Left ventricle myocardium superior (tissue), 1 donor: ENCODE measurements at regions not wholly inside any gene's neighbourhood (a gene's known extent, or its start where the extent isn't known, plus 50 kb on each side); places are given as distances from the start of the nearest gene placed in this dataset.

Experiments
- ATAC-seq: fragments of 200-7000 bp; cut with Tn5 transposase; one replicate; pipeline ENCODE4 v1.9.1; 2020; ENCODE audit warnings: mild to moderate bottlenecking, moderate library complexity
- DNase-seq: peaks from one replicate; pipeline ENCODE4 v3.0.0-alpha.2; 2020
- intact Hi-C: fragments of 100-400 bp; cut with micrococcal nuclease; formaldehyde crosslinking; loops from one replicate; pipeline ENCODE4 v1.11.0; 2022
- donor health status: DM: no; HTN: yes; CAD: no; lungs with severe emphysema.

DNA sequence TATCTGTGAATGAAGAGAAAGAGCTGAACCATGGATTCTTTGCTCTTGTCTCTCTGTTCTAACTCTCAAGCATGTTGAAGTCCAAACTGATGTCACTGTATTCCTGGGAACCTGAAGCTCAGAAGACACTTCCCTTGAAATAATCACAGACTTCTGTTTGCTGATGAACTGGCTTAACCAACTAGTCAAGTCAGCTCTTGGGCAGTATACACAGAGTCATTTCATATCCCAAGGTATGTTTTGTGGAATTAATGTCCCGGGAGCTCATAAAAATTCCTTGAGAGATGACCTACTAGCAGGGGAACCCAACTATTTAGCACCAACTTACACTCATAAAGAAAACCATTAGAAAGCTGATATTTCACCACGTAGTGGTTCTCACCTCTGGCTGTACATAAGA, 156.6 kb downstream of the NR4A2 start:
- no peak for DNase-seq
- no peak for ATAC-seq
- intact Hi-C loops = no loop called here

DNA sequence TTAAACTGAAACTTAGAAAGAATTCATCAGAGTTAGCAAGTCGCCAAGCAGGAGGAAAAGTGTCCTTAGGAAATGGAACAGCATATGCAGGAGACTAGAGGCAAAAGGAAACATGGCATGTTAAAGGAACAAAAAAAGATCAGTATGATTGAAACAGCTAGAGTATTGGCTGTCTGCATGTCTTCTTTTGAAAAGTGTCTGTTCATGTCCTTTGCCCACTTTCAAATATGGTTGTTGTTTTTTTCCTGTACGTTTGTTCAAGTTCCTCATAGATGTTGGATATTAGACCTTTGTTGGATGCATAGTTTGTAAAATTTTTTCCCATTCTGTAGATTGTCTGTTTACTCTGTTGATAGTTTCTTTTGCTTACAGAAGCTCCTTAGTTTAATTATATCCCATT, 161.6 kb downstream of the NR4A2 start:
- DNase-seq (no peak), ATAC-seq (no peak)
- intact Hi-C loops = no loop called here

- ATAC-seq = no peak
- no peak for DNase-seq
- intact Hi-C loops = no loop called here
Measured at GRCh38 chr2:156165742-156166141, 166.8 kb downstream of the NR4A2 start.

DNA sequence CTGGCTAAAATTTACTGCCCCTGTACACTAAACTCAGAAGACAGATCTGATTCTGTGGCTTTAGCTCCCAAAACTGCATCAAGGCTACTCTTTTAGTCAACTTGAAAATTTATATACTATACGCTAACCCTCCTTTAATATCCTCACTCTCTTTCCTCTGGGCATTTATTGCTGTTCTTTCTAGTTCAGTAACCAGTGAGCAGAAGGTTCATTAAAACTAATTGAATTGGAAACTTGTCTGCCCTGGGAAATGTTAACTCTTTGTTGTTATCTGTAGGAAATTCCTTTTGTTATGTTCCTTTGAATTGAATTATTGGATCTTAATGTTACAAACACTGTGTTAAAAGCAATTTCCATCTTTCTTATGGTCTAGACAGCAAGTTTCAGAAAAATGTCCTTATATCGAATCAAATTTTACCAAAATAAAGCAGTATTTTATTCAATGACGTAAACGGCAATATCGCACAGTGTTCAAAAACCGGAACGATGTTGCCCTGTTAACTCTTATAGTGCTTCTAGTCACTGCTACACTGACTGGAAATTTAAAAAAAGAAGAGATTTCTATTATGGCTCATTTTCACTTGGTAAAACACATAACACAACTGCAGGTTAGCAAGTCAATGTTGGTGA, 168.3 kb downstream of the NR4A2 start:
- intact Hi-C loops = no loop called here
- no peak for DNase-seq
- no peak for ATAC-seq

DNA sequence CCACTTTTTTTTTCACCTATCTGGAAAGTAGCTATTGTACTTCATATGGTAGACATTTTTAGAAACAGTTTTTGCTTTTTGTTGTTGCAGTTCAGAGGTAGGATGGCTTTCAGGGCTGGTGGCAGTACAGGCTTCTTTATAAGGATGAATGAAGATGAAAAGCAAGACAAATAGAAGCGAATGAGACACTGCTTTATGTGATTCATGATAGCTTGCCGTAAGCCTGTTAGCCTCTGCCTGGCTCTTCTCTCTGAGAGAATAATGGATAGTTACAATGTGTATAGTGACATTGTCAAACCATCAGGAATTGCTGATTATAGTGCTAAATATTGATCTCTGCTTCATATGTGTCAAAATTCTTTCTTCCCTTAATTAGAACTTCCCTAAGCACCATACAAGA, 173.7 kb downstream of the NR4A2 start:
- intact Hi-C loops = no loop called here
- DNase-seq (no peak), ATAC-seq (no peak)

- intact Hi-C loops = no loop called here
- ATAC-seq = no peak
- no peak for DNase-seq
Measured at GRCh38 chr2:156157670-156158069, 174.9 kb downstream of the NR4A2 start.

DNA sequence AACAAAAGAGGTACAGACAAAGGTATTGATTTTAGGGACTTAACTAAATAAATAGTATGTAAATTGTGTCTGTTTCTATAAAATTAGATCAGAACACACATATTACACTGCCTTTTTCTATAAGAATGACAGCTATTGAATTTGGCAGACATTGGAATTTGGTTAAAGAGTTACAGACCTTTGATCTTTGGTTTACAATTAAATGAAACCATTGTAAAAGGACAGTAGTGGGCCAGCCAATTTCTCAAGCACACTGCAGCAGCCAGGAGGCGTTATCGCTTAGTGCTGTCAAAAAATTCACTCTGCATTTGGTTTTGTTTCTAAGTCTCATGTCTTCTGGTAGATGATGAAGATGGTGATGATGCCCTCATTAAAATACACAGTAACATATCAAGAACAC, 175.9 kb downstream of the NR4A2 start:
- ATAC-seq (no peak), DNase-seq (no peak)
- intact Hi-C loops = no loop called here

DNA sequence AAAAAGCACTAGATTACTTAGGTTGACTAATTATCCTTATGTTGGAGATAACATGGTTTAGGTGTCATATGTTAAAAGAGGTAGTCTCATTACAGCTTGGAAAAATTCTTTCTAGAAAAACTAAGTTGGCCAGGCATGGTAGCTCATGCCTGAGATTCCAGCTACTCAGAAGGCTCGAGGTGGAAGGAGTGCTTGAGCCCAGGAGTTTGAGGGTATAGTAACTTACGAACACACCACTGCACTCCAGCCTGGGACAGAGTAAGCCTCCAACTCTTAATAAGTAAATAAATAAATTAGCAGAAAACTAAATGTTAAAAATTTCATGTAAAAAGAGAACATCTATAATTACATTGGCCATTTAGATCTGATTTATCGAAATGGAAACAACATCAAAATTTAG, 177.2 kb downstream of the NR4A2 start:
- ATAC-seq (no peak), DNase-seq (no peak)
- intact Hi-C loops = no loop called here

DNA sequence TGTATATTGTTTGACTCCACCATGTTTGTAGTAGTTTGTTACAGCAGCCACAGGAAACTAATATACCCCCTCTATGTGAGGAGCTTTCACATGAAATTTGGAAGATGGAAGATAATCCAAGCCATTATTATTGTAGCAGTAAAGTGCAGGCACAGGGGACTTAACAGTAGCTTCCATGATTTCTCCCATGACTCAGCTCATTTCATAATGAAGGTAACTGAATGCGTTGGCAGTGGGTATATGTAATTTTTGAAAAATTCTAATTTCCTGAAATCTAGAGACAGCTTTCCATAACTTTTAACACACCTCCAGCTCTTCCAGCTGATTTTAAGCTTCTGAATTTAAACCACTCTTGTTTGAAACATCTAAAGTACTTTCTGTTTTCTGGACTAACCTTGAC, 181.2 kb downstream of the NR4A2 start:
- DNase-seq = no peak
- ATAC-seq = no peak
- intact Hi-C loops = no loop called here

GRCh38 chr2:156147594-156148330, 184.8 kb downstream of the NR4A2 start:
- intact Hi-C loops = no loop called here
- DNase-seq (no peak), ATAC-seq (no peak)

DNA sequence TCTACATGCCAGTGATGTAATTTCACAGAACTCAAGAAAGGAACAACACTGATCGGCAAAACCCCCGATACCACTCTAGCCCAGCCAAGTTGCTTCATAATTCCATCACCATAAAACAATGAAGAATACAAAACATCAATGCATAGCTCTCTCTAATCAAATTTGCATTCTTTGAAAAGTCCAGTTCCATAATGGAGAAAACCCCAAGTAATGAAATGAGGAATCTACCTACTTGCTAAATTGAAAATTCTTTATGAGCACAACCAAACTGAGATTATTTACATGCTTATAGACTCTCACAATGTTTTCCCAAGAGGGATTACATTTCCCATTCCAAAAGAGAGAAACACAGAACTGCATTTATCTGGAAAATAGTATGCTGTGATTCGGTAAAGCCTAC, 186.5 kb downstream of the NR4A2 start:
- intact Hi-C loops = no loop called here
- DNase-seq (no peak), ATAC-seq (no peak)

DNA sequence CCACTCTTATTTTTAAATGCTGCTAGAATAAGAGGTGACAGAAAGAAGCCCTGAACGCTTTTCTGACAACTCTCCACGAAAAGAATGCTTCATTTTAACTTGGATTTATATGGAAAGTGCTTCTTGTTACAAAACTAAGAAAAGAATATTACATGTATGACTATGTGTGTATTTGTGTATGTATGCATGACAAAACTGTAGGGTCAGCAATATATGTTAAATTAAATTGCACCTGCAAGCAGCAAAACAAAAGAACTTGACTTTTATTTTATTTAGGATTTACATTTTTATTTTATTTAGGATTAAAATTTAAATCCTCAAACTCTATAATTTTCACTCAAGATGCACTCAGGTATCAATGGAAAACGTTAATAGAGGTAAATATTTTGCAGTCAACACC, 187.1 kb downstream of the NR4A2 start:
- intact Hi-C loops = no loop called here
- no peak for ATAC-seq
- no peak for DNase-seq

DNA sequence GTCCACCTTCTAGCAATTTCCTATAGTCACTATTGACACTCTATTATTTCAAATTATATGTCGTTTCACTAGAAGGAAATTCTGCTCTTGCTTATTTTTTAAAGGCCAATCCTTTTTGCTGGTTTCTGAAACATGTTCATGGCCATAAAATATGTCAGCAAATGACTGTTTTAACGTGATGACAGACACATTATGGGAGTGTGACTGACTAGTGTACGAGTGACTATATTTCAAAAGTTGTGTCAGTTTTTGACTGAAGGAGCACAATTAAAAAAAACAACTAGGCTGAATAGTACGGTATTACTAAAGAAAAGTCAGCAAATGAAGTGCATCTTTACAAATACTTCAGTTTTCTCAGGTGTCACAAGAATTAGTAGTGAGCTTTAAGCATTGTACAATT, 196.0 kb downstream of the NR4A2 start:
- no peak for ATAC-seq
- intact Hi-C loops = no loop called here

GRCh38 chr2:156134887-156135286, 197.6 kb downstream of the NR4A2 start:
- DNase-seq = no peak
- intact Hi-C loops = no loop called here
- ATAC-seq = no peak

More for the DNA sequence above, 196.0 kb downstream of the NR4A2 start:
- DNase-seq = no peak

DNA sequence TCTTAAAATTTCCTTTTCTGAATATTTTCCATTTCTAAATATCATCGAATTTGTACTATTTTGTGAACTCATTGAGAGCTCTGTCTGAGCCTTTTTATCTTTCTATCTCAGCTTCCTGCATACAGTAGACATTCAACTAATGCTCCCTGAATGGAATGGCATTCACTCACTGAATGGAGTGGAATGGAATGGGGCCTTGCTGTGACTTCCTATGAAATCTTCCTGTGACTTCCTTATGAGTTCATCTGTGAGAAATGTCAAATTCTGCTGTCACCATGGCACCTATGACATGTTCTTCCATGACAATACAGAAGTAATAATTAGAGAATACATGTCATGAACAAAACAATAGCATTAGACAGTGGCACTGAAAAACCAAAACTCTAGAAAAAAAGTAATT, 199.6 kb downstream of the NR4A2 start:
- ATAC-seq (no peak), DNase-seq (no peak)
- intact Hi-C loops = no loop called here

- no peak for ATAC-seq
- no peak for DNase-seq
- intact Hi-C loops = no loop called here
Measured at GRCh38 chr2:156132130-156132529, 200.4 kb downstream of the NR4A2 start.

GRCh38 chr2:156129227-156129626, 203.3 kb downstream of the NR4A2 start:
- ATAC-seq (no peak), DNase-seq (no peak)
- intact Hi-C loops = no loop called here

- intact Hi-C loops = no loop called here
- ATAC-seq = no peak
Measured at GRCh38 chr2:156125018-156125417, 207.5 kb downstream of the NR4A2 start.

GRCh38 chr2:156124458-156124857, 208.1 kb downstream of the NR4A2 start:
- ATAC-seq (no peak), DNase-seq (no peak)
- intact Hi-C loops = no loop called here

More at GRCh38 chr2:156125018-156125417, 207.5 kb downstream of the NR4A2 start:
- DNase-seq = no peak

GRCh38 chr2:156118753-156119416, 213.6 kb downstream of the NR4A2 start:
- intact Hi-C loops = no loop called here
- ATAC-seq (no peak), DNase-seq (no peak)

DNA sequence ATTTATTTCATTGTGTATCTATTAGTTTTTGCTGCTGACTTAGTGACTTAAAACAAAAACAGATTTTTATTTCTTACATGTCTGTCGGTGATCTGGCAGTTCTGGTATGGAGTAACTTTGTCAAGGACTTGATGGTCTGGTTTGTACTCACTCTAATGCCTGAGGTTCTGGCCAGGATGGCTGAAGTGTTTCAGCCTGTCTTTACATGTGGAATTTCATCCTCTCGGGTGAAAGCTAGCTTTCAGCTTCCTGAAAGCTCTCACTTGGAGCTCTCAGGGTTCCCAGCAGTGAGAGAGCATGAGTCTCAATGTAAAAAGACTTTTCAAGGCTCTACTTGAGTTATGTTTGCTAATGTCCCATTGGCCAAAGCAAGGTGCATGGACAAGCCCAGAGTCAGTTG, 216.4 kb downstream of the NR4A2 start:
- DNase-seq = no peak
- no peak for ATAC-seq

More for the DNA sequence above, 216.4 kb downstream of the NR4A2 start:
- intact Hi-C loops = no loop called here
